ENCODE measurements at regions not wholly inside any gene's neighbourhood (a gene's known extent, or its start where the extent isn't known, plus 50 kb on each side); places are given as distances from the start of the nearest gene placed in this dataset.

DNA sequence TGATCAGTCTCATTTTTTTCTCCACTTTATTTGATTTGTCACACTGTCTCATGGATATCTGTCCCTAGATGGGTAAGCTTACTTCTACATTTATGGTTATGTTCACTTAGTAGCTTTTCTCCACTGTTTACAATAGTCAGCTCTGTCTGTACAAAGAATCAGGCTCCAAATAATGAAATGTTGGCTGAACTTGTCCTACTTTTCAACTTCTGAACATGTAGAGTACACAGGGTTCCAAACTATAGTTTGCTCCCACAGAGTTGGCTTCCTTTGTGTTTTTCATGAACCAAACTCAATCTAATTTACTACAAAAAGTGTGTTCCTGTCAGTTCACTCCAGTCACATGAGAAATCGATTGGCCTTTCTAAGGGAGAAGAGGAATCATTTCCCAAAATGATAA lies 175.0 kb downstream of the CCDC71L start:
- peak overlapping the region; percentile 62 to 82 (median 76) for H3K27ac ChIP-seq
- no peak for DNase-seq
- H3K9me3 ChIP-seq = no peaks in the 10 kb centered on the region
- WGBS, 2 donors = 60 to 83% methylated on average over 1 of the region's 1 CpG
- H3K4me3 ChIP-seq = no peak overlapping the region
- TF ChIP-seq, protein P1, sequence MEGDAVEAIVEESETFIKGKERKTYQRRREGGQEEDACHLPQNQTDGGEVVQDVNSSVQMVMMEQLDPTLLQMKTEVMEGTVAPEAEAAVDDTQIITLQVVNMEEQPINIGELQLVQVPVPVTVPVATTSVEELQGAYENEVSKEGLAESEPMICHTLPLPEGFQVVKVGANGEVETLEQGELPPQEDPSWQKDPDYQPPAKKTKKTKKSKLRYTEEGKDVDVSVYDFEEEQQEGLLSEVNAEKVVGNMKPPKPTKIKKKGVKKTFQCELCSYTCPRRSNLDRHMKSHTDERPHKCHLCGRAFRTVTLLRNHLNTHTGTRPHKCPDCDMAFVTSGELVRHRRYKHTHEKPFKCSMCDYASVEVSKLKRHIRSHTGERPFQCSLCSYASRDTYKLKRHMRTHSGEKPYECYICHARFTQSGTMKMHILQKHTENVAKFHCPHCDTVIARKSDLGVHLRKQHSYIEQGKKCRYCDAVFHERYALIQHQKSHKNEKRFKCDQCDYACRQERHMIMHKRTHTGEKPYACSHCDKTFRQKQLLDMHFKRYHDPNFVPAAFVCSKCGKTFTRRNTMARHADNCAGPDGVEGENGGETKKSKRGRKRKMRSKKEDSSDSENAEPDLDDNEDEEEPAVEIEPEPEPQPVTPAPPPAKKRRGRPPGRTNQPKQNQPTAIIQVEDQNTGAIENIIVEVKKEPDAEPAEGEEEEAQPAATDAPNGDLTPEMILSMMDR (IDR thresholded peaks at IDR 0.05) = no peak
- TF ChIP-seq POLR2A (IDR thresholded peaks at IDR 0.05) = no peak
- no peaks in the 10 kb centered on the region for H3K27me3 ChIP-seq
- intact Hi-C loops (cut with DNase I) = no loop called here
- no peaks in the 10 kb centered on the region for H3K36me3 ChIP-seq
- peaks cover 0 to 30% (median 24%) of the 10 kb centered on the region in 3 donors for H3K4me1 ChIP-seq

DNA sequence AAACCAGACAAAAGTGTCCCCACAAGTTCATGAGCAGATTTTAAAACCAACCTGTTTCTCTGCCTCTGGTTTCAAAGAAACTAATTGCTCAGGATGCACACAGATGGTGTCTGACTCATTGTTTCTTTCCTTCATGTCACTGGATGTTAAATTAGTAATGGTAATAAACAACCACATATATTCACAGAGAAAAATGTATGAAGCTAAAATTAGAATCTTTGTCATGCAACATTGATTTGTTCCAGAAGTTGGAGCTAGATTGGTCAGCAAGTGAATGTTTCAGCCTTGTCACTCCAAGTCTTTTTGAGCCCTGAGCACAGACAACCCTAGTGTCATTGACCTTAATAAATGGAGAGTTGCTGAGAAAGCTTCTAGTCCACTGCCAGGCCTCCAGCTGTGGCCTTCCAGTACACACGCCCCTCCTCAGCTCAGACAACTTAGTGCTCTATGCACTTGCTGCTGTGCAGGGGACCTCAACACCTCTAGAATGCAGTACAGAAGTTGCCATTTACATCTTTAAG lies 175.9 kb downstream of the CCDC71L start:
- Histone ChIP-seq H3K27ac (peak overlapping the region; percentile 62 to 82 (median 76)), H3K36me3 (no peaks in the 10 kb centered on the region), H3K4me1 (peaks cover 0 to 30% (median 24%) of the 10 kb centered on the region in 3 donors), H3K9me3 (no peaks in the 10 kb centered on the region), H3K27me3 (no peaks in the 10 kb centered on the region), H3K4me3 (no peak overlapping the region)
- TF ChIP-seq, protein P1 (IDR thresholded peaks at IDR 0.05) = no peak
- no peak for TF ChIP-seq POLR2A (IDR thresholded peaks at IDR 0.05)
- no peak for DNase-seq
- intact Hi-C loops (cut with DNase I) = no loop called here
- WGBS, 2 donors = 57 to 88% methylated on average over 1 of the region's 1 CpG

DNA sequence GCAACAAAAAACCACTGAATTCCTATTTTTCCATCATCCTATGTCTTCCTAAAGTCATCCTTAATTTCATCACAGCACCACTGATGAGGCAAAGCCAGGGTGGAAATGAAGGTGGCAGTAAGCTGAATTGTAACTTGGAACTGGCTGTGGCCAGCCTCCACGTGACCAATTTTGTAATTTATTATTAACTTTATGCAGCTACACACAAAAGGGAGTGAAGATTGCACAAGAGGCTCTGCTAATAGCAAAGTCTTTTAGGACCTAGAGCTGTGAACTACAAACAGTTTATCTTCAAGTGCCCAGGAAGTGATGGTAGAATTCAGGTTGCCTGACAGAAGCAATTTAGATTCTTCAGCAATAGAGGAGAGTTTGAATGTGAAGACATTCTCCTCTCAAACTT lies 176.4 kb downstream of the CCDC71L start:
- Histone ChIP-seq H3K36me3 (no peaks in the 10 kb centered on the region), H3K27me3 (no peaks in the 10 kb centered on the region), H3K4me3 (no peak overlapping the region), H3K4me1 (peaks cover 0 to 30% (median 24%) of the 10 kb centered on the region in 3 donors), H3K9me3 (no peaks in the 10 kb centered on the region), H3K27ac (peak overlapping the region; percentile 34 to 82 (median 76))
- intact Hi-C loops (cut with DNase I) = no loop called here
- TF ChIP-seq, protein P1 (IDR thresholded peaks at IDR 0.05) = no peak
- TF ChIP-seq POLR2A (IDR thresholded peaks at IDR 0.05) = no peak
- no peak for DNase-seq
- WGBS, 2 donors = 23 to 28% methylated on average over 1 of the region's 1 CpG

DNA sequence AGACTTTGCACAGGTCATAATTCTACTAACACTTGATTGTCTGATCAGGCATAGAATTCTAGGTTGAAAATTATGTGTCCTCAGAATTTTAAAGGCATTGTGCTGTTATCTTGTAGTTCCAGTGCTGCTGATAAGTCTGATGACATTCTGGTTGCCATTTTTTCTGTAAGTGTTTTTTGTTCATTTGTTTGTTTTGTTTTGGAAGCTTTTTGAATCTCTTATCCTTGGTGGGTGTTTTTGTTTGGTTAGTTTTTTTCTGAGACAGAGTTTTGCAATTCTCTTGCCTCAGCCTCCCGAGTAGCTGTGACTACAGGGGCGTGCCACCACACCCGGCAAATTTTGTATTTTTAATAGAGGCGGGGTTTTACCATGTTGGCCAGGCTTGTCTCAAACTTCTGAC lies 178.9 kb downstream of the CCDC71L start:
- no peak for TF ChIP-seq POLR2A (IDR thresholded peaks at IDR 0.05)
- TF ChIP-seq, protein P1 (IDR thresholded peaks at IDR 0.05) = no peak
- no peaks in the 10 kb centered on the region for H3K9me3 ChIP-seq
- H3K27ac ChIP-seq = no peak overlapping the region
- peaks cover 0 to 30% (median 24%) of the 10 kb centered on the region in 3 donors for H3K4me1 ChIP-seq
- no peaks in the 10 kb centered on the region for H3K27me3 ChIP-seq
- no peaks in the 10 kb centered on the region for H3K36me3 ChIP-seq
- WGBS, 2 donors = 64 to 90% methylated on average over 4 of the region's 4 CpGs
- H3K4me3 ChIP-seq = no peak overlapping the region
- intact Hi-C loops (cut with DNase I) = no loop called here
- DNase-seq = no peak

DNA sequence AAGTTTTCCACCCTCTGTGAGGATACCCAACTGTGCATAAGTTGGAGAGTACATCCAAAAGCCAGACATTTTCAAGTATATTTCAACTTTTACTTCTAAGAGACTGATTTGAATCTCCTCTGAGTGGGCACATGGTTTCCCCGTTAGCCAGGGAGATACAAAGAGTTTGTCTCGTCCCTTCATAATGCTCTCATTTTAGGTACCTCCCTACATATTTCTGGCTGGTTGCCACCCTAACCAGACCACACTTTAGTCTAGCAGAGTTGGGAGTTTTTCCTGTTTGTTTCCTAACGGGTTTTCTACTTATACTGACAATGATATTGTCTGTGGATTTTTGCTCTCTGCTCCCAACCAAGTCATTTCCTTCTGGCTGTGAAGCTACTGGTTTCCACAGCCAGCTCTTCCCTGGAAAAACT lies 180.3 kb downstream of the CCDC71L start:
- H3K27me3 ChIP-seq = no peaks in the 10 kb centered on the region
- intact Hi-C loops (cut with DNase I) = no loop called here
- no peak for DNase-seq
- WGBS, 2 donors = 40 to 51% methylated on average over 3 of the region's 3 CpGs
- peaks cover 0 to 17% (median 16%) of the 10 kb centered on the region in 3 donors for H3K4me1 ChIP-seq
- H3K36me3 ChIP-seq = no peaks in the 10 kb centered on the region
- H3K27ac ChIP-seq = no peak overlapping the region
- no peaks in the 10 kb centered on the region for H3K9me3 ChIP-seq
- no peak overlapping the region for H3K4me3 ChIP-seq
- TF ChIP-seq, protein P1 (IDR thresholded peaks at IDR 0.05) = no peak
- TF ChIP-seq POLR2A (IDR thresholded peaks at IDR 0.05) = no peak
